K562 (cell line): ENCODE measurements at regions not wholly inside any gene's neighbourhood (a gene's known extent, or its start where the extent isn't known, plus 50 kb on each side); places are given as distances from the start of the nearest gene placed in this dataset.

Experiments used
- ATAC-seq: fragments of 200-7000 bp; cut with Tn5 transposase; 3 replicates; pipeline ENCODE4 v1.9.1; 2020; ENCODE audit warnings: moderate library complexity
- BruUV-seq: library from RNA; stranded (reverse); fragments of 400-500 nt; replicated peaks from 2 replicates; lab custom pipeline; 2021; lab: Mats Ljungman, UMichigan
- CTCF ChIA-PET: fragments of 300-600 bp; formaldehyde crosslinking; extraction: SDS; loops from one replicate; lab custom pipeline; 2021; ENCODE audit warnings: low intra/inter-chr PET ratio; lab: Yijun Ruan, JAX
- POLR2A ChIA-PET: fragments of 300-600, 350-650 bp; sonication (Branson Sonifier 250); formaldehyde crosslinking; extraction: SDS; loops from one replicate; lab custom pipeline; 2021; ENCODE audit warnings: antibody characterized with exemption, inconsistent platforms; lab: Yijun Ruan, JAX
- DNase-seq, 4 experiments: peaks; one replicate each; pipeline versions ENCODE4 v3.0.0 to v3.0.0-alpha.2; 2011 to 2018; ENCODE audit warnings: low spot score in 3 of 4, mixed read lengths in 3 of 4; ENCODE audit errors: extremely low read depth in 1 of 4
- FAIRE-seq: peaks from 2 replicates; lab custom pipeline; 2011; peaks lifted over from hg19 to GRCh38; lab: Jason Lieb, UNC
- H2AFZ ChIP-seq: 2 replicates; pipeline ENCODE4 v1.6.0; 2011; ENCODE audit warnings: low read depth, low read length, control low read depth, inconsistent platforms
- H3K27ac ChIP-seq: fragments of 200-600 bp; 3 replicates; pipeline ENCODE4 v1.8.0; 2011; ENCODE audit warnings: low read depth, mild to moderate bottlenecking, control low read depth, inconsistent platforms, low read length, moderate library complexity, mixed read lengths; ENCODE audit errors: extremely low read depth
- H3K27me3 ChIP-seq, 2 experiments: fragments of 300-600 bp in 1 of 2; 2 replicates in 1 of 2; 3 replicates in 1 of 2; pipeline versions ENCODE4 v1.6.0 to v1.8.0; 2011; ENCODE audit warnings: inconsistent platforms in 2 of 2, low read length in 2 of 2, mild to moderate bottlenecking in 1 of 2, mixed read lengths in 1 of 2, moderate library complexity in 1 of 2; ENCODE audit not compliant: control insufficient read depth in 2 of 2, insufficient read depth in 2 of 2
- H3K36me3 ChIP-seq: fragments of 300-600 bp; 3 replicates; pipeline ENCODE4 v1.8.0; 2011; ENCODE audit warnings: mild to moderate bottlenecking, low read length, inconsistent platforms; ENCODE audit not compliant: control insufficient read depth, insufficient read depth
- H3K4me1 ChIP-seq, 2 experiments: fragments of 200-600 bp in 1 of 2; replicated peaks in 1 of 2; 2 replicates in 1 of 2; 3 replicates in 1 of 2; pipeline versions ENCODE4 v1.5.1 to v1.8.0; 2011; ENCODE audit warnings: inconsistent platforms in 2 of 2, low read length in 2 of 2, mild to moderate bottlenecking in 1 of 2, mixed read lengths in 1 of 2, moderate library complexity in 1 of 2; ENCODE audit not compliant: control insufficient read depth in 2 of 2, insufficient read depth in 2 of 2
- H3K4me2 ChIP-seq: 2 replicates; pipeline ENCODE4 v1.6.1; 2011; ENCODE audit warnings: low read length, control low read depth, inconsistent platforms, mixed read lengths; ENCODE audit not compliant: insufficient read depth
- H3K4me3 ChIP-seq: fragments of 200-600 bp; sonication (generic), shearing (Covaris generic); 2 replicates; pipeline ENCODE4 v1.5.1; 2016; ENCODE audit warnings: control low read depth, inconsistent platforms
- H3K79me2 ChIP-seq: fragments of 200-600 bp; 3 replicates; pipeline ENCODE4 v1.8.0; 2011; ENCODE audit warnings: low read length, inconsistent platforms; ENCODE audit not compliant: control insufficient read depth, insufficient read depth
- H3K9ac ChIP-seq, 2 experiments: 2 replicates each; pipeline versions ENCODE4 v1.6.0 to v1.6.1; 2011; ENCODE audit warnings: low read depth in 2 of 2, low read length in 2 of 2, control low read depth in 1 of 2, inconsistent platforms in 1 of 2, mild to moderate bottlenecking in 1 of 2, mixed read lengths in 1 of 2; ENCODE audit not compliant: insufficient read depth in 1 of 2
- H3K9me1 ChIP-seq: one replicate; pipeline ENCODE4 v1.6.0; 2011; ENCODE audit warnings: inconsistent platforms, mild to moderate bottlenecking, low read length, moderate library complexity; ENCODE audit not compliant: control insufficient read depth, insufficient read depth
- H3K9me3 ChIP-seq: replicated peaks from 2 replicates; pipeline ENCODE4 v1.5.1; 2011; ENCODE audit warnings: low read depth, low read length, inconsistent platforms; ENCODE audit not compliant: control insufficient read depth, insufficient read depth
- H4K20me1 ChIP-seq: replicated peaks from 2 replicates; pipeline ENCODE4 v1.6.1; 2011; ENCODE audit warnings: low read length, inconsistent platforms, mixed read lengths; ENCODE audit not compliant: control insufficient read depth, insufficient read depth
- ETS2 ChIP-seq: IDR thresholded peaks from 2 replicates; pipeline ENCODE4 v1.6.1; 2016; ENCODE audit warnings: borderline replicate concordance, missing genetic modification characterization, mild to moderate bottlenecking, moderate library complexity, missing compliant biosample characterization; ENCODE audit not compliant: poor library complexity, severe bottlenecking
- FOXA1 ChIP-seq: fragments of 450-650 bp; IDR thresholded peaks from 2 replicates; pipeline ENCODE4 v1.6.1; 2016; ENCODE audit warnings: mild to moderate bottlenecking, borderline replicate concordance
- RAD21 ChIP-seq, 2 experiments: fragments of 250-450 bp in 1 of 2; fragments of 450-650 bp in 1 of 2; sonication (Bioruptor Pico) in 1 of 2; formaldehyde crosslinking in 1 of 2; IDR thresholded peaks in 1 of 2; conservative IDR thresholded peaks in 1 of 2; 2 replicates each; pipeline versions ENCODE4 v1.4.0 to v1.8.0; 2020 to 2022; ENCODE audit warnings: mild to moderate bottlenecking in 2 of 2, moderate library complexity in 1 of 2
- SLC30A9 ChIP-seq: fragments of 250-450 bp; sonication (Bioruptor Pico); IDR thresholded peaks from 2 replicates; pipeline ENCODE4 v1.8.0; 2022; ENCODE audit warnings: mild to moderate bottlenecking, moderate library complexity
- YBX1 ChIP-seq: fragments of 450-650 bp; IDR thresholded peaks from 2 replicates; pipeline ENCODE4 v1.7.1; 2016; ENCODE audit warnings: mild to moderate bottlenecking
- ZNF707 ChIP-seq: fragments of 250-450 bp; sonication (Bioruptor Pico); conservative IDR thresholded peaks from 2 replicates; pipeline ENCODE4 v1.8.0; 2022; ENCODE audit warnings: inconsistent platforms, mild to moderate bottlenecking, moderate library complexity
- WGBS: fragments of 100-300 bp; shearing (Covaris generic); methylation state at CpG from one replicate; pipeline ENCODE4 v1.1.6; 2016; ENCODE audit warnings: low coverage, mixed read lengths; ENCODE audit not compliant: insufficient coverage; ENCODE audit errors: missing lambda C conversion rate; 5-methylcytosine and 5-hydroxymethylcytosine counted together
- in situ Hi-C: fragments of 300-500 bp; cut with MboI; formaldehyde crosslinking; loops from 4 replicates; pipeline ENCODE4 v1.15.0; 2018; ENCODE audit warnings: inconsistent platforms, mixed read lengths
- intact Hi-C: fragments of 100-400 bp; cut with micrococcal nuclease; formaldehyde crosslinking; loops from 2 replicates; pipeline ENCODE4 v1.14.2; 2022
- TF ChIP-seq, protein P1 (sequence below): sonication (generic); formaldehyde crosslinking; IDR thresholded peaks from 2 replicates; pipeline ENCODE4 v1.8.1; 2023; ENCODE audit warnings: mild to moderate bottlenecking, missing genetic modification reagents
- TF ChIP-seq, protein P2 (sequence below), 2 experiments: fragments of 450-650 bp; formaldehyde crosslinking in 1 of 2; IDR thresholded peaks; 2 replicates each; pipeline versions ENCODE4 v1.4.0 to v1.6.1; 2014 to 2020; ENCODE audit warnings: mild to moderate bottlenecking in 2 of 2, borderline replicate concordance in 1 of 2, low read depth in 1 of 2

DNA sequence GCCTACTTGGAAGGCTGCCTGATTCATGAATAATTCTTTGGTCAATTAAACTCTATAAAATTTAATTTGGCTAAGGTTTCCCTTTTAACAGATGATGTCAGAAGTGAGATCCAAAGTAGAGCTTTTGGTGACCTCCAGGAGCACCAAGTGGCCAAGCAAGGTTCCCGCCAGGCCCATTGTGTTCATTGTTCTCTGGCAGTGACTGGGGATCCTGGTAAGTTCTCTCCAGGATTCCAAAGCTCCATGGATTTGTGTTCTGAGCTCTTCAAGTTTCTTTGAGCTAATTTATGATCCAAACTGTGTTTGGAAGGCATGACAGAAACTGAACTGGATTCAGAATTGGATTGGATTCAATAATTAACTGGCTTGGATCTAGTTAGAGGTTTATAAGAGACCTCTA, 72.0 kb upstream of the ALDH1L1 start (continued):
- TF ChIP-seq SLC30A9 (CRISPR knock-in tag) = no peak

- Histone ChIP-seq H3K27me3 (no peaks in the 10 kb centered on the region), H3K4me2 (no peak overlapping the region), H3K79me2 (no peaks in the 10 kb centered on the region), H3K9me3 (no peaks in the 10 kb centered on the region), H3K36me3 (no peaks in the 10 kb centered on the region), H2AFZ (no peak overlapping the region), H3K27ac (no peak overlapping the region), H3K4me1 (no peaks in the 10 kb centered on the region; a peak in 1 of 5 replicates), H3K9ac (no peak overlapping the region), H3K9me1 (no peaks in the 10 kb centered on the region), H4K20me1 (no peaks in the 10 kb centered on the region), H3K4me3 (no peak overlapping the region)
- FAIRE-seq (peak; percentile 32), DNase-seq (peak; percentile 29 to 51 (median 32)), ATAC-seq (peak; percentile 90)
- 0% methylated on average over 5 of the region's 14 CpGs for WGBS
- CTCF ChIA-PET = interaction anchor here (1.0 to 1.3 kb wide), 2 partner anchors 96 to 144 kb away, joined by 3 to 6 read pairs; no protein-coding TSS in a partner anchor
- intact Hi-C loops (loop anchor here (1.0 kb wide), 1 partner anchor 143 kb away; no protein-coding TSS in a partner anchor), in situ Hi-C loops (no loop called here)
- POLR2A ChIA-PET = interaction anchor here (0.6 to 1.0 kb wide), 2 partner anchors 11 to 28 kb away, joined by 3 read pairs; no protein-coding TSS in a partner anchor
- no TSS peak for BruUV-seq
- no peak for TF ChIP-seq ZNF707 (CRISPR knock-in tag)
- TF ChIP-seq ETS2 (tag) = no peak
- TF ChIP-seq RAD21 (CRISPR knock-in tag; conservative IDR thresholded peaks at IDR 0.05 in 1 of 2, IDR thresholded peaks at IDR 0.05 in 1 of 2) = peak in 1 of 2 experiments; percentile 31; a peak in 2 of 4 replicates
- no peak for TF ChIP-seq YBX1
- TF ChIP-seq FOXA1 = no peak
- TF ChIP-seq, protein P1, sequence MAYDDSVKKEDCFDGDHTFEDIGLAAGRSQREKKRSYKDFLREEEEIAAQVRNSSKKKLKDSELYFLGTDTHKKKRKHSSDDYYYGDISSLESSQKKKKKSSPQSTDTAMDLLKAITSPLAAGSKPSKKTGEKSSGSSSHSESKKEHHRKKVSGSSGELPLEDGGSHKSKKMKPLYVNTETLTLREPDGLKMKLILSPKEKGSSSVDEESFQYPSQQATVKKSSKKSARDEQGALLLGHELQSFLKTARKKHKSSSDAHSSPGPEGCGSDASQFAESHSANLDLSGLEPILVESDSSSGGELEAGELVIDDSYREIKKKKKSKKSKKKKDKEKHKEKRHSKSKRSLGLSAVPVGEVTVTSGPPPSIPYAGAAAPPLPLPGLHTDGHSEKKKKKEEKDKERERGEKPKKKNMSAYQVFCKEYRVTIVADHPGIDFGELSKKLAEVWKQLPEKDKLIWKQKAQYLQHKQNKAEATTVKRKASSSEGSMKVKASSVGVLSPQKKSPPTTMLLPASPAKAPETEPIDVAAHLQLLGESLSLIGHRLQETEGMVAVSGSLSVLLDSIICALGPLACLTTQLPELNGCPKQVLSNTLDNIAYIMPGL (CRISPR knock-in tag) = no peak
- TF ChIP-seq, protein P2, sequence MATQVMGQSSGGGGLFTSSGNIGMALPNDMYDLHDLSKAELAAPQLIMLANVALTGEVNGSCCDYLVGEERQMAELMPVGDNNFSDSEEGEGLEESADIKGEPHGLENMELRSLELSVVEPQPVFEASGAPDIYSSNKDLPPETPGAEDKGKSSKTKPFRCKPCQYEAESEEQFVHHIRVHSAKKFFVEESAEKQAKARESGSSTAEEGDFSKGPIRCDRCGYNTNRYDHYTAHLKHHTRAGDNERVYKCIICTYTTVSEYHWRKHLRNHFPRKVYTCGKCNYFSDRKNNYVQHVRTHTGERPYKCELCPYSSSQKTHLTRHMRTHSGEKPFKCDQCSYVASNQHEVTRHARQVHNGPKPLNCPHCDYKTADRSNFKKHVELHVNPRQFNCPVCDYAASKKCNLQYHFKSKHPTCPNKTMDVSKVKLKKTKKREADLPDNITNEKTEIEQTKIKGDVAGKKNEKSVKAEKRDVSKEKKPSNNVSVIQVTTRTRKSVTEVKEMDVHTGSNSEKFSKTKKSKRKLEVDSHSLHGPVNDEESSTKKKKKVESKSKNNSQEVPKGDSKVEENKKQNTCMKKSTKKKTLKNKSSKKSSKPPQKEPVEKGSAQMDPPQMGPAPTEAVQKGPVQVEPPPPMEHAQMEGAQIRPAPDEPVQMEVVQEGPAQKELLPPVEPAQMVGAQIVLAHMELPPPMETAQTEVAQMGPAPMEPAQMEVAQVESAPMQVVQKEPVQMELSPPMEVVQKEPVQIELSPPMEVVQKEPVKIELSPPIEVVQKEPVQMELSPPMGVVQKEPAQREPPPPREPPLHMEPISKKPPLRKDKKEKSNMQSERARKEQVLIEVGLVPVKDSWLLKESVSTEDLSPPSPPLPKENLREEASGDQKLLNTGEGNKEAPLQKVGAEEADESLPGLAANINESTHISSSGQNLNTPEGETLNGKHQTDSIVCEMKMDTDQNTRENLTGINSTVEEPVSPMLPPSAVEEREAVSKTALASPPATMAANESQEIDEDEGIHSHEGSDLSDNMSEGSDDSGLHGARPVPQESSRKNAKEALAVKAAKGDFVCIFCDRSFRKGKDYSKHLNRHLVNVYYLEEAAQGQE (IDR thresholded peaks at IDR 0.05; ENCODE audit: borderline replicate concordance) = peak; percentile 21; the same call in 1 of the 2 replicates
- TF ChIP-seq, protein P2 (CRISPR knock-in tag; IDR thresholded peaks at IDR 0.05; ENCODE audit: low read depth) = no peak
These were observed 65.7 kb upstream of the ALDH1L1 start for GRCh38 chr3:126245811-126246727.
